Smooth muscle cell (in vitro differentiated cells): ENCODE measurements at regions not wholly inside any gene's neighbourhood (a gene's known extent, or its start where the extent isn't known, plus 50 kb on each side); places are given as distances from the start of the nearest gene placed in this dataset.

Experiments used
- DNase-seq: peaks from one replicate; lab custom pipeline; 2025; ENCODE audit not compliant: unreplicated experiment; lab: John Stamatoyannopoulos, UW
- H2AFZ ChIP-seq: fragments of 200-600 bp; sonication (generic); 2 replicates; pipeline ENCODE4 v1.6.0; 2016; ENCODE audit warnings: antibody characterized with exemption, low read depth, mild to moderate bottlenecking
- H3F3A ChIP-seq: fragments of 200-600 bp; sonication (generic); 2 replicates; pipeline ENCODE4 v1.6.0; 2017; ENCODE audit warnings: antibody characterized with exemption, low read depth
- H3K27ac ChIP-seq: fragments of 200-600 bp; sonication (generic); 2 replicates; pipeline ENCODE4 v1.5.1; 2016; ENCODE audit warnings: low read depth, mild to moderate bottlenecking
- H3K27me3 ChIP-seq: fragments of 200-600 bp; sonication (generic); 2 replicates; pipeline ENCODE4 v1.6.1; 2016; ENCODE audit warnings: low read depth, mild to moderate bottlenecking
- H3K36me3 ChIP-seq: fragments of 200-600 bp; sonication (generic); 2 replicates; pipeline ENCODE4 v1.5.1; 2016; ENCODE audit warnings: low read depth
- H3K4me1 ChIP-seq: fragments of 200-600 bp; sonication (generic); 2 replicates; pipeline ENCODE4 v1.5.1; 2016; ENCODE audit warnings: low read depth
- H3K4me2 ChIP-seq: fragments of 200-600 bp; sonication (generic); 2 replicates; pipeline ENCODE4 v1.6.0; 2016; ENCODE audit warnings: mild to moderate bottlenecking
- H3K4me3 ChIP-seq: fragments of 200-600 bp; sonication (generic); 2 replicates; pipeline ENCODE4 v1.5.1; 2016; ENCODE audit warnings: mild to moderate bottlenecking
- H3K79me2 ChIP-seq: fragments of 200-600 bp; sonication (generic); 2 replicates; pipeline ENCODE4 v1.6.0; 2016; ENCODE audit warnings: low read depth, mild to moderate bottlenecking
- H3K9ac ChIP-seq: fragments of 200-600 bp; sonication (generic); 2 replicates; pipeline ENCODE4 v1.6.0; 2016; ENCODE audit warnings: low read depth
- H3K9me3 ChIP-seq: fragments of 200-600 bp; sonication (generic); replicated peaks from 2 replicates; pipeline ENCODE4 v1.5.1; 2016; ENCODE audit warnings: low read depth
- H4K20me1 ChIP-seq: fragments of 200-600 bp; sonication (generic); 2 replicates; pipeline ENCODE4 v1.6.0; 2016; ENCODE audit warnings: low read depth
- CTCF ChIP-seq: fragments of 200-600 bp; sonication (generic); IDR thresholded peaks from 2 replicates; pipeline ENCODE4 v1.5.1; 2017; ENCODE audit warnings: borderline replicate concordance, mild to moderate bottlenecking, antibody characterized with exemption; ENCODE audit not compliant: insufficient read depth, poor library complexity, severe bottlenecking
- WGBS: methylation state at CpG from one replicate; pipeline ENCODE4 v1.1.7; 2016; ENCODE audit warnings: low lambda C conversion rate; 5-methylcytosine and 5-hydroxymethylcytosine counted together

GRCh38 chr4:163681208-163681821 is 186.8 kb downstream of the TMA16 start:
- Histone ChIP-seq H3K79me2 (no peaks in the 10 kb centered on the region), H3K4me3 (no peak overlapping the region), H3F3A (no peaks in the 10 kb centered on the region), H3K4me1 (no peaks in the 10 kb centered on the region), H3K9ac (no peak overlapping the region), H3K27ac (no peak overlapping the region), H3K9me3 (no peaks in the 10 kb centered on the region), H4K20me1 (no peaks in the 10 kb centered on the region), H3K27me3 (no peaks in the 10 kb centered on the region), H3K36me3 (no peaks in the 10 kb centered on the region), H2AFZ (no peak overlapping the region), H3K4me2 (no peak overlapping the region)
- TF ChIP-seq CTCF, result peak; percentile 54
- DNase-seq, result no peak
- 31% methylated on average over 2 of the region's 2 CpGs for WGBS

GRCh38 chr4:163688856-163689255 is 194.4 kb downstream of the TMA16 start:
- no peak for DNase-seq
- no peaks in the 10 kb centered on the region for H3K9me3 ChIP-seq
- H3K27ac ChIP-seq, result no peak overlapping the region
- H3K4me2 ChIP-seq, result no peak overlapping the region
- H4K20me1 ChIP-seq, result no peaks in the 10 kb centered on the region
- H2AFZ ChIP-seq, result no peak overlapping the region
- no peak overlapping the region for H3K9ac ChIP-seq
- no peak overlapping the region for H3K4me3 ChIP-seq
- no peaks in the 10 kb centered on the region for H3K27me3 ChIP-seq
- H3K4me1 ChIP-seq, result no peaks in the 10 kb centered on the region
- no peak for TF ChIP-seq CTCF
- no peaks in the 10 kb centered on the region for H3F3A ChIP-seq
- H3K36me3 ChIP-seq, result no peaks in the 10 kb centered on the region
- H3K79me2 ChIP-seq, result no peaks in the 10 kb centered on the region

GRCh38 chr4:163693211-163693610 is 198.7 kb downstream of the TMA16 start:
- H3K27me3 ChIP-seq, result no peaks in the 10 kb centered on the region
- no peaks in the 10 kb centered on the region for H3K9me3 ChIP-seq
- H3K9ac ChIP-seq, result no peak overlapping the region
- no peak overlapping the region for H3K4me3 ChIP-seq
- no peak overlapping the region for H3K4me2 ChIP-seq
- no peaks in the 10 kb centered on the region for H3K36me3 ChIP-seq
- H4K20me1 ChIP-seq, result no peaks in the 10 kb centered on the region
- H2AFZ ChIP-seq, result no peak overlapping the region
- no peak for TF ChIP-seq CTCF
- H3F3A ChIP-seq, result no peaks in the 10 kb centered on the region
- H3K27ac ChIP-seq, result no peak overlapping the region
- H3K79me2 ChIP-seq, result no peaks in the 10 kb centered on the region
- H3K4me1 ChIP-seq, result no peaks in the 10 kb centered on the region
- DNase-seq, result no peak

- no peak for TF ChIP-seq CTCF
- H3K36me3 ChIP-seq, result no peaks in the 10 kb centered on the region
- no peaks in the 10 kb centered on the region for H3K4me1 ChIP-seq
- no peak overlapping the region for H3K27ac ChIP-seq
- H3K9ac ChIP-seq, result no peak overlapping the region
- no peak overlapping the region for H3K4me2 ChIP-seq
- H3K9me3 ChIP-seq, result no peaks in the 10 kb centered on the region
- no peak overlapping the region for H2AFZ ChIP-seq
- no peaks in the 10 kb centered on the region for H3F3A ChIP-seq
- 76% methylated on average over 4 of the region's 4 CpGs for WGBS
- no peak for DNase-seq
- no peaks in the 10 kb centered on the region for H3K79me2 ChIP-seq
- no peak overlapping the region for H3K4me3 ChIP-seq
- H3K27me3 ChIP-seq, result no peaks in the 10 kb centered on the region
- H4K20me1 ChIP-seq, result no peaks in the 10 kb centered on the region
These were observed 199.3 kb downstream of the TMA16 start for GRCh38 chr4:163693776-163694175.
